ENCODE measurements at regions not wholly inside any gene's neighbourhood (a gene's known extent, or its start where the extent isn't known, plus 50 kb on each side); places are given as distances from the start of the nearest gene placed in this dataset.

DNA sequence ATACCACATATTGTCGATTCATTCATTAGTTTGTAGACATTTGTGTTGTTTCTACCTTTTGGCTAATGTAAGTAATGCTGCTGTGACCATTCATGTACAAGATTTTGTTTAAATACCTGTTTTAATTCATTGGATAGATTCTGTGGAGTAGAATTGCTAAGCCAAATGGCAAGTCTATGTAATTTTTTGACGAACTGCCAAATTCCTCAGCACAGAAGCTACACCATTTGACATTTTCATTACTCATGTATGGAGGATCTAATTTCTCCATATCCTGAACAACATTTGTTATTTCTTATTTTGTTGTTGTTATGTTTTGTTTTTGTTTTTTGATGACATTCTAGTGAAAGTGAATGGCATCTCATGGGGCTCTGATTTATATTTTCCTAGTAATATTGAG is 1351.3 kb upstream of the SORCS1 start:
- DNase-seq (ENCODE audit: missing footprints) (no peak), ATAC-seq (no peak)
- intact Hi-C loops (cut with DNase I) = no loop called here

DNA sequence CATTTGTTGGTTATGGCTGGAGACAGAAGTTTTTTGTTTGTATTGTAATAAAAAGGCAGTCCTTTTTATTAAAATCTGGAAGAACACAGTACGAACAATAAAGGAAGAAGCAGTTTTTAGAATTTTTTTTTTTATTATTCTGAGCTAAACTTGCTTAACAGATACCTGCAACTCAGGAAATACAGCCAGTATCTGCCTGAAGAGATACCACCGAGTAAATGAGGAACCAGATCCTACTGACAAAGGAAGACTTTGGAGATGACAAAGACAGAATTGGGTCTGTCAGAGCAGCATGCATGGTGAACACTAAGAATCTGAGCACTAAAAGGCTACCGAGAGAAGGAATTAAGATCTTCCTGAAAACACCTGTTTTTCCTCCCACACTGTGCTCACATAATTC is 1335.9 kb upstream of the SORCS1 start:
- no peak for DNase-seq (ENCODE audit: missing footprints)
- ATAC-seq = no peak
- intact Hi-C loops (cut with DNase I) = no loop called here

DNA sequence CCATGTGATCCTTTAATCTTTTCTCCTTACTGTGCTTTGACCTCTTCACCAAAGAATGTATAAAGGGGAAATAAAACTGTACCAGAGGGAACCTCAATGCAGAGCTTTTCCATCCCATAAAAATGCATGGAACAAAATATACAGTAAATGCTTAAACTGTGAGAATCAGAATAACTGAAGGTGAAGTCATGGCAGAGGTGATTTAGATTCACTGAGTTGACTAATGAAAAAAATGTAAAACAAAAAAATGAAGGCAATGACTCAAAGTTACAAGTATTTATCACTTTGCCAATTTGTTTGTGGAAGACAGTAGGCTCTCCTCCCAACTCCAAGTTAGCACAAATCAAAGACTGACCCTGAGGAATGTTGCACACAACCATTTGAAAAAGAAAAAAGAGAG is 1331.6 kb upstream of the SORCS1 start:
- intact Hi-C loops (cut with DNase I) = no loop called here
- ATAC-seq = no peak
- no peak for DNase-seq (ENCODE audit: missing footprints)

DNA sequence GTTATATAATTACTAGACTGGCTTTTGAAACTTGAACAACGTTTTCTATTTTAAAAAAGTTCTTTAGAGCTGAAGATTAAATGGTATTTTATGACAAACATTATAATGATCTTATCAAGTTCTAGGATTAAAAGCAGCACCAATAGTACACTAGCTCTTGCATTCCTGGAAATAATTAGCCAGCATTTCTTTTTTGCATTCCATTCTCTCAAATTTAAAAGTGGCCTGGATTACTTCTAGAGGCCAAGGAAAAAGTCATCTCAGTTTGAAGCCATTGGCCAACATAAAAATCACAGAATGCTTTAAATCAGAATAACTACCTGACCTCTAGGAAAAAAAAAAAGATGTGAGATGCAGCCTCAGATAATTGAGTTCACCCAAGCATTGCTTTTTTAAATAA is 1326.4 kb upstream of the SORCS1 start:
- intact Hi-C loops (cut with DNase I) = no loop called here
- no peak for ATAC-seq
- no peak for DNase-seq (ENCODE audit: missing footprints)

DNA sequence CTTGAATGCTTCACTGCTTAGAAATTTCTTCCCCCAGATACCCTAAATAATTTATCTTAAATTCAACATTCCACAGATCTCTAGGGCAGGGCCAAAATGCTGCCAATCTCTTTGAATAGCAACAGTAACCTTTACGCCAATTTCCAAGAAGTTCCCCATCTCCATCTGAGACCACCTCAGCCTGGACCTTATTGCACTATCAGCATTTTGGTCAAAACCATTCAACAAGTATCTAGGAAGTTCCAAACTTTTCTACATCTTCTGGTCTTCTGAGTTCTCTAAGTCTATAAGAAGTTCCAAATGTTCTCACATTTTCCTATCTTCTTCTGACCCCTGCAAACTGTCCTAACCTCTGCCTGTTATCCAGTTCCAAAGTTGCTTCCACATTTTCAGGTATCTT is 1306.9 kb upstream of the SORCS1 start:
- ATAC-seq (no peak), DNase-seq (ENCODE audit: missing footprints) (no peak)
- intact Hi-C loops (cut with DNase I) = no loop called here

DNA sequence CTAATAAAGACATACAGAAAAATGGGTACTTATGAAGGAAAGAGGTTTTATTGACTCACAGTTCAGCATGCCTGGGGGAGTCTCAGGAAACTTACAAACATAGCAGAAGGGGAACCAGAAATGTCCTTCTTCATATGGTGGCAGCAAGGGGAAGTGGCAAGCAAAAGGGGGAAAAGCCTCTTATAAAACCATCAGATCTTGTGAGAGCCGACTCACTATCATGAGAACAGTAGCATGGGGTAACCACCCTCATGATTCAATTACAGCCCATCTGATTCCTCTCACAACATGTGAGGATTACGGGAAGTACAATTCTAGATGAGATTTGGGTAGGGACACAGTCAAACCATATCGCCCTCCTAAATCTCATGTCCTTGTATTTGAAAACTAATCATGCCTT is 1305.4 kb upstream of the SORCS1 start:
- ATAC-seq (no peak), DNase-seq (ENCODE audit: missing footprints) (no peak)
- intact Hi-C loops (cut with DNase I) = no loop called here

DNA sequence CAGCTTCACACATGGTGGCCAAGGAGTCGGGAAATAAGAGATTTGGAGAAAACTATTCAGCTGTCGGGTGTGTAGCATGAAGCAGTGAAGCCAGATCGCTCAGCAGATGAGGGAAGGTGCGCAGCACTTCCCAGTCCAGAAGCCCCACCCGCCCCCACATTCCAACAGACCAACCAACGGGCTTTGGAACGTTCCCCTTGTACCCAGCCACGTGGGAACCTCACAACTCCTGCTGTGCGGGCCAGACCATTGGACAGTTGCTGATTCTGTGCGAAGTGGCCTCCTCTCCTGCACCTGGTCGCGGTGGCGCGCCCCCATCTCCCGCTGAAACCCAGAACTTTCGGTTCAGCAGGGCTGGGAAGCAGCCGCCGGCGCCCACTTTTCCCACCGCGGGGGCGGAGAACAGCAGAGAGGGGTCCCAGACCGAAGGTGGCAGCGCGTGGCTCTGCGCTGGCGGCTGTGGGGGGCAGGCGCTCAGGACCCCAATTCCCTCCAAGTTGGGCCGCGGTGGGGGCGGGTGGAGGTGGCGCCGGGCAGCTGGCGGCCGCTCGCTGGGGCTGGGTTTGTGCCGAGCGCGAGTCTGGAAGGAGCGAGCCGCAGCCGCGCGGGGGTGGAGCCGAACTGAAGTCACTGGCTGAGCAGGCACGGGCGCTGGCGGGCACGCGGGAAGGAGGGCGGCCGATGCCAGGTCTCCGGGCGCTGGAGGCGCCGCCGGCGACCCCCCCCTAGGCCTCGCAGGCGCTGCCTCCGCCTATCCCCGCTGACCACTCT is 1301.5 kb upstream of the SORCS1 start:
- ATAC-seq = peak; percentile 60
- peak; percentile 71 for DNase-seq (ENCODE audit: missing footprints)
- intact Hi-C loops (cut with DNase I) = no loop called here

DNA sequence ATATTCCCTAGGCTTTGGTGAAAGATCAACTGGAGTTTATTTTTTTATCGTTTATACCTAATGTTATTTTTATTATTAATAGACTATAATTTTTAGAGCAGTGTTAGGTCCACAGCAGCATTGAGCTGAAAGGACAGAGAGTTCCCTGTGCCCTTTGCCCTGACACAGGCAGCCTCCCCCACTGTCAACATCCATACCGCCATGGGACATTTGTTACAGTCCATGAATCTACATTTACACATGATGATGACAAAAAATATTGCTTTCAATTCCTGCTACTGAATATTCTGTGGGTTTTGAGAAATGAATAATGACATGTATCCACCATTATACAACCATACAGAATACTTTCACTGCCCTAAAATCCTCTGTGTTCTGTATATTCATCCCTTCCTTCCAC is 1297.5 kb upstream of the SORCS1 start:
- ATAC-seq (no peak), DNase-seq (ENCODE audit: missing footprints) (no peak)
- intact Hi-C loops (cut with DNase I) = no loop called here

DNA sequence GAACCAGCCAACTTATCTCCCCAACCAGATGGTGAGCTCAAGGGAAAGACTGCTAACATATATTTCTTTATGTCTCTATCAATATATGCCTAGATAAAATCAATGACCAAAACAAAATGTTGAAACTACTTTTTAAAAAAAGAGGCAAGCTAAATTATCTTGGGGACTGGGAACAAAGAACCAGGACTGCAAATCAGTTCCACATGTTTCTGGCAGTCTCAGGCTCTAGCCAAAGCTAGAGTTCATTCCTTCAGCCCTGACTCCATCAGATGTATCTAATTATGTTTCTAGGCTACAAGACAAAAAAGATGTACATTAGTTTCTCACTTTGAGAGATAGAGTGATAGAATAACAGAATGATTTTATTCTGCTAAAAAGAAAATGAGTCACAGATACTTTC is 1290.3 kb upstream of the SORCS1 start:
- ATAC-seq (no peak), DNase-seq (ENCODE audit: missing footprints) (no peak)
- intact Hi-C loops (cut with DNase I) = no loop called here

DNA sequence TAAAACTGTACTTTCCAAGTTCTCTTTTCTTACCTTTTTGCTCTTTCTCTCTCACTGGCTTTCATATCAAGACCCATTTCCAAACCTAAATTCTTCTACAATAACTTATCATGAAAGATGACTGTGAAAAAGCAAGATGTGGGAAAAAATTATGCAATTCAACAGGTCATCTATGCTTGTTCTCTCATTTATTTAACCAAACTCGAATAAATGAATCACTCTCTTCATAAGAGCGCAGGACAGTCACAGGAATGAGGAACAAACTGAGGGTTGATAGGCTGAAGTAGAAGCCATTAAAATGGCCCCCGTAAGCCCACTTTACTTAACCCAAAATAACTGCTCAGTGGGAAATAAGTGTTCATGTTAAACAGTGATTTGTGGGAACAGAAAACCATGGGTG is 1289.7 kb upstream of the SORCS1 start:
- no peak for DNase-seq (ENCODE audit: missing footprints)
- intact Hi-C loops (cut with DNase I) = no loop called here
- ATAC-seq = no peak

DNA sequence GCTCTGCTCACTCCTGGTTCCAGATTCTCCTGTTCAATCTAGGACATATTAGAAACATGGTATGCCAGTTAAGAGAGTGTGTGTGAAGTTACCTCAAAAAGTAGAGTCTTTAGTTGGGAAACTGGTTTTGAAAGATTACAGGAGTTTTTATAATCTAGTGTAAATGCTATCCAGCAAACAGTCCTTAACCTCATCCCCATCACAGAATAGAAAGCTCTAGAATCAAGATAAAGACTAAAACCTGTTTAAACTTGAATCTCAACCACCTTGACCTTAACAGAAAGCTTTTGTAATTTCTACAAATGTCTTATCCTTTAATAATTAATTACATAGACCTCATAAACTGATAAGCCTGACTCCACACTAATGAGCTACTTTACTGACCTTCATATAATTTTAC is 1288.7 kb upstream of the SORCS1 start:
- DNase-seq (ENCODE audit: missing footprints) (no peak), ATAC-seq (no peak)
- intact Hi-C loops (cut with DNase I) = no loop called here

DNA sequence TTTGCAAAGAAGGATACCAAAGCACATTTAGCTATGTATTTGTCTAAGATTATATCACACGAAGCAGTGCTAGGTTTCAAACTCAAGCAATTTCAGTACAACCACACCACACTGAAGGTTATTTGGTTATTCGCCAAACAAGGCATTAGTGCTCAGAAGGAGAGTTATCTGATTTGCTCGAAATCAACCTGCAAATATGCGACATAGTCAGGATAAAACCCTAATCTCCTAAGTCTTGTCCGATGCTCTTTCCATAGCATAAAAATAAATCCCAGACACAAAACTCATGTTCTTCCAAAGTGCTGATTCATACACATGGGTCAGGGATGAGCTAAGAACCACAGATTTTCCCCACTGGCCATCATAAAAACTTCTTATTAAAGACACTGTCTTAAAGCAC is 1288.0 kb upstream of the SORCS1 start:
- DNase-seq (ENCODE audit: missing footprints) (no peak), ATAC-seq (no peak)
- intact Hi-C loops (cut with DNase I) = no loop called here

DNA sequence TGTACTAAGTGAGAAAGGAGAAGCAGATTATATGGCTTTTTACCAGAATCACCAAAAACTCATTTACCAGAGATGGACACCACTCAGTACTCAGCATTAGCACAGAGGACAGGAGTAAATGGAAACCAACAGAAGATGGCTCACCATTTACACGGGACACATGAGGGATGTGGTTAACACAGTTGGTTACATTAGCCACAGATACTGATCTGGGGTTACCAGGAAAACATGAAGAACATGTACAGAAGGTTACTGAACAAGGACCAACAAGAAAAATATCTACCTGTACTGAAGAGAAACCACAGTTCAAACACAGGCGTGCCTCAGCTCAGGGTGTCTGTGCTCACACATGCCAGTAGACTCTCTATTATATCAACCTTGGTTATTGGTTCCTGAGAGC is 1285.8 kb upstream of the SORCS1 start:
- no peak for ATAC-seq
- DNase-seq (ENCODE audit: missing footprints) = no peak
- intact Hi-C loops (cut with DNase I) = no loop called here

DNA sequence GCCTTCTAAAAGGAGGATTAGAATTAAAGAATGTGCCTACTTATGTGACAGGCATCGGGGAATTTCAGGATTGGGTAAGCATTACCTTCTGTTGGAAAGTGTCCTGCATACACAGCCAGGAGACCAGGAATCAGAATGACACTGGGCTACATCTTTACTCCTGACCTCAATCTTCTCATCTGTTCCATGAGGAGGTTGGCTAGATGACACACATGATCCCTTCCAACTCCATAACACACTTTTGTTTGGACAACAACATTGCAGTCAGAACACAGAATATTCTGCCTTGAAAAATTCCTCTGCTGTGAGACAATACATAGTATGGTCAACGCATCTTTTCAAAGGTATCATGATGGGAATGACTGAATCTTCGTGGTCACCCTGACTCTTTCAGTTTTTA is 1281.2 kb upstream of the SORCS1 start:
- no peak for DNase-seq (ENCODE audit: missing footprints)
- intact Hi-C loops (cut with DNase I) = no loop called here
- ATAC-seq = no peak

DNA sequence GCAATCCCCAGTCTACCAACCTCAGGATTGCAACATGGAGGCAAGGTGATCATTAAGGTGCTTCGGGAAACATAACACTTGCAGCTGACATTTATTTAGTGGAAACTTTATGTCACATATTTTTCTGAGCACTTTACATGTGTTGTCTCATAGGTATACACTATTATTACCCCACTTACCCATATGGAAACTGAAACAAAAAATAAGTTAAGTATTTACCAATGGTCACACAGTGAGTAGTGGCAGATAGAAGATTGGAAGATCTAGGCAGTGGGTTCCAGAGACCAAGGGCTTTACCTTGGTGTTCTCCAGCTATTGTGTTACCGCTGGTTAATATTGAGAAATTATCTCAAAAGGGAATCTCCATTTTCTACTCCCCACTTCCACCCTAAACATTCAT is 1279.1 kb upstream of the SORCS1 start:
- ATAC-seq = no peak
- intact Hi-C loops (cut with DNase I) = no loop called here
- DNase-seq (ENCODE audit: missing footprints) = no peak

DNA sequence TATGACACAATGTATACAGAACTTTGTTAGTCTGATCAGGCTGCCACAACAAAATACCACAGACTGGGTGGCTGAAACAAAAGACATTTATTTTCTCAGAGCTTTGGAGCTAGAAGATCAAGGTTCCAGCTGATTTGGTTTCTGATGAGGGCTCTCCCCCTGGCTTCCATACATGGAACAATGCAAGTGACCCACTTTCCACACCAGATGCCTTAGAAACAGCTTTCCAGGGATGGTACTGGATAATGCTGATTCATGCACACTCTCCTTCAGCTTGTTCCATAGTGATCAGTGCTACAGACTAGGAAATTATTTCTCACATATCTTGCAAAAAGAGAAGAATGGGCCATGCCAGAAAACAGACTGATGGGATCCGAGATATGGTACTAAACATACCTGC is 1274.9 kb upstream of the SORCS1 start:
- intact Hi-C loops (cut with DNase I) = no loop called here
- DNase-seq (ENCODE audit: missing footprints) (no peak), ATAC-seq (no peak)

DNA sequence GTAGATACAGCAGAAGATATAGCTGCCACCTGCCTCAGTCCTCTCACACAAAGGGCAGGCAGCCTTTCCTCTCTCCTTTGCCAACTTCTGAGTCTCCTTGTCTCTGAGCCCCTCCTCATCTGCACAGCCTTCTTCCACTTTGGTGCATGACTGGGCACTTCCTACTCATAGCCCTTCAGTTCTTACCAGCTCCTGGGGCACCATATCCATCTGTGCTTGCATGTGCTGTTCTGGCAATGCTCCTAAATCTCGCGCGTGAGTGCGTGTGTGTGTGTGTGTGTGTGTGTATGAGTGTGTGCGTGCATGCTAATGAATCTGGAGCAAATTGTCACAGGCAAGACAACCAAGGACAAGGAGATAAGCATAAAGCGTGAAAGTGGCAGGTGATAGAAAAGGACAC is 1271.6 kb upstream of the SORCS1 start:
- intact Hi-C loops (cut with DNase I) = no loop called here
- ATAC-seq (no peak), DNase-seq (ENCODE audit: missing footprints) (no peak)

DNA sequence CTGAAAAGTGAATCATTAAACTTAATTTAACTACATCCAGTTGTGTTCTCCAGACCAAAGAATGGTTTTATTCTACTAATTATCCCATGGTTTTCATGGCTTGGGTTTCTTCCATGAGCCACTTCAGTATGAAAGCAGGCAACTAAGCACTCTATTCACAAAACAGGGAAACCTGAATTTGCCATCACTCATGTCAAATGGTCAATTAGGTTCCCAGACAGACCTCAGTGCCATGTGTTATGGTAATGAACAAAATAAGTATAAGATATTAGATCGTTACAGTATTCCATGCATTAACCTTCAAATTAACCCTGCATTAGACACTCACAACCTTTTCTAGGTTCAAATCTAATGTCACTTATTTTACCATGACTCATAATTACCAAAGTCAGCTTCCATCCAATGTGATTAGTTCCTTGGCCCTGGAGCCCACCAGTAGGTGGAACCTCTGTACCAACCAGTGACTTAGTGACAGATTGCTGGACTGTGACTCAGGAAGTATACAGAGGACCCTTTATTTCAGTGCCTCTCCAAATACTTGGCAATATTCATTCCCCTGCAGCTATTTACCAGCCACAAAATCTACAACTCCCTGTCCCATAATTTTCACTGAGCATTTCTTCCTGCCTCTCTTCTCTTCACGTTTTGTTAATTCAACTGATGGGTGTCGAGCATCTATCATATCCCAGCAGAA is 1270.2 kb upstream of the SORCS1 start:
- DNase-seq (ENCODE audit: missing footprints) = no peak
- intact Hi-C loops (cut with DNase I) = no loop called here
- ATAC-seq = no peak

DNA sequence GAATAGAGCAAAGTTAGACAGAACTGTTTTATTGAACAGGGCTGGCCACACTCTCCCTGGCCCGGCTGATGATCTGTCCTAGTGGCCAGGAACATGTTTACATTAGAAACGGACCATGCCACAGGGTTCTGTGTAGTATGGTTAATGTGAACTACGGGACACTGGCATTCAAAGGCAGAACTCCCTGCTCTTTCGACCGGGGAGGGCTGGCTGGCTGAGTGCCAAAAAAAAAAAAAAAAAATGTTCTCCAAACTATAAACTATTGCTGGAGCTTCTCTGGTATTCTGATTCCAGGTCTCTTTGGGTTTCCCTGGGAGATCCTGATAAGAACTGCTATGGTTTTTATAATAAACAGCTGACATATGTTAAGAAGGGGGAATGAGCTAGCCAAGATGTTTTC is 1262.6 kb upstream of the SORCS1 start:
- intact Hi-C loops (cut with DNase I) = no loop called here
- DNase-seq (ENCODE audit: missing footprints) (no peak), ATAC-seq (peak; percentile 16)

DNA sequence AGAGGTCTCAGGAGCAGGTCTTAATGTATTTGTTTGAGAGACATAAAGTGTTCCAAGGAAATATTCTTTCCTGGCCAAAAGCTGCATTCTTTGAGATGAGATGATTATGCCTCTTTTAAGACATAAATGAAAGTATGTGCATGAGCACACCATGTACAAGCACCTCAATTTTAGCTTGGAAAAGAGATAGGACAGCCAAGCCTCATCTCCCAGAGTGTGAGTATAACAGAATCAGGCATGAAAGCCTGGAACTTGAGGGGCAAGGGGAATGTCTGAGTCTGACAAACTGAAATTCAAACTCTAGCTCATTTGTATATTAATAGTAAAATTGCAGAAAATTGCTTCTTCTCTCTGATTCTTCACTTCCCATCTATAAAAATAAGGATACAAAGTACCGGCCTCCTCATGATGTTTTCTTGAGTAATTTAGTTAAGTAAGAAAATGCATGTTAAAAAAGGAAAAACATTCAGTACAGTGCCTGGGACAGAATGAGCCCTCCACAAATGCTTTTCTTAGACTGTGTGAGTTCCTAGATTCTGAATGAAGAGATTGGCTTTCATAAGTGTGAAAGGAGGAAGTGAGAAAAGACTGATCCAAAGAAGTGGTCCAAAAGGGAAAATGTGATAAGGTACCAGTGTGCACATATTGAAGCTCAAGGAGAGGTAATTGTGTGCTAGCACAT is 1260.9 kb upstream of the SORCS1 start:
- intact Hi-C loops (cut with DNase I) = no loop called here
- DNase-seq (ENCODE audit: missing footprints) (no peak), ATAC-seq (no peak)

Data from Right ventricle myocardium inferior (tissue), 1 donor.